Activated CD4-positive, alpha-beta T cell treated with anti-CD3 and anti-CD28 coated beads, Interleukin-2, Interleukin-4, amounts not matched to agents 100 ng/mL and 50 ng/mL, durations not matched to agents 16 hours and 8 hours (primary cell): ENCODE measurements at regions not wholly inside any gene's neighbourhood (a gene's known extent, or its start where the extent isn't known, plus 50 kb on each side); places are given as distances from the start of the nearest gene placed in this dataset.

ENCODE experiments used
- DNase-seq: peaks from one replicate; pipeline ENCODE4 v3.0.0-alpha.2; 2020; ENCODE audit warnings: low spot score

DNA sequence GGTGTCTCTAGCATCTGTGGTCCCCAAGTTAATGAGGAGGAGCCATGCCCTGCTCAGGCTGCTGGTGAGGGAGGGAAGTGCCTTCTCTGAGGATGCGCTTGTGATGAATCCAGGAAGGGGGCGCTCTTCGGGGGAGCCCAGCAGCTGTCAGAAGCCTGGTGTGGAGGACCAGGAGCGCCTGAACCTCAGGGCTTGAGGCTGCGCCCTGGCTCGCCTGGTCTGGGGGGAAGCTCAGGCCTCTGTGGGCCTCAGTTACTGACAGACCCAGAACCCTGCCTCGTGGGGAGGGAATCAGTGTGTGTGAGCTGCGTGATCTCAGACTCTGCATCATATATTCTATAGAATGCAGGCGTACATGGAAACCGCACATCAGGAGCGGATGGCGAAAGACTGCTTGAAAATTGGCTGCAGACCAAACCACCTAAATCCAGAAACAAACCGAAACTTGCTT lies 126.1 kb downstream of the SEC14L1 start:
- no peak for DNase-seq

DNA sequence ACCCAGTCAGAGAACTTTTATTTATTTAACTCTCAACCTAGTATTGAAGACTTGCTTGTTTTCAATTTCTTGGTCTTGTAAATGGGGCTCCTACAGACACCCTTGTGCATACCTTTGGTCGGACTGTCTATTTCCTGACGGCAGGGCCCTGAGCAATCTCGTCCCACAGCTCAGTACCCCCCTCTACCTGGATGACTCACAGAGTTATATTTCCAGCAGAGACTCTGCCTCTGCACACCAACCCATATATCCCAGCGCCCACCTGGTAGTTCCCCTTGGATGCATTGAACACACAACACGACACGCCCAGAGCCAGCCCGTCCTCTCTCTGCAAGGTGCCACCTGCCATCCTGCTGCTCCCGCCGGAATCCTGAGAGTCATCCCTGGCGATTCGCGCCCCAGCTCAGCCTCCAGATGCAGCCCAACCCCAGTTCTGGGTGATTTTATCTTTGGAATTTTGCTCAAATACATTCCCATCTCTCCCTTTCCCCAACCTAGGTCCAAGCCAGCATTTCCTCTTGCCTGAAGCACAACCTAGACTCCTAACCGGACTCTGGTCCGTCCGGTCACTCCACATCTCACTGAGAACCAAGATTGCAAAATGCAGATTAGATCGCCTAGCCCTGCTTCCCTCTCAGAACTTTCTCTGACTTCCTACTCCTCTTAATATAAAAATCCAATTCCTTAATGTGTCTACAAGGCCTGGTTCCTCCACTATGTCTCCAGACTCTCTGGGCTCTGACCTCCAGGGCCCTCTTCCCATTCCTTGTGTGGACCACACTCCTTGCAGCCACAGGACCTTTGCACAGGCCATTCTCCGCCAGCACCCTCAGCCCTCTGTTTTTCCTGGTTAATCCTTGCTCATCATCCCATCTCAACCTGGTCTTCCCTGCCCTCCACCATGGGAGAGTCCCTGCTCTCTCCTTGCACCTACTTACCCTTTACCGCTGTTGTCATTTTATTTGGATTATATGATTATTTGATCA lies 129.2 kb downstream of the SEC14L1 start:
- no peak for DNase-seq

GRCh38 chr17:77271411-77271810 lies 130.6 kb downstream of the SEC14L1 start:
- no peak for DNase-seq

DNA sequence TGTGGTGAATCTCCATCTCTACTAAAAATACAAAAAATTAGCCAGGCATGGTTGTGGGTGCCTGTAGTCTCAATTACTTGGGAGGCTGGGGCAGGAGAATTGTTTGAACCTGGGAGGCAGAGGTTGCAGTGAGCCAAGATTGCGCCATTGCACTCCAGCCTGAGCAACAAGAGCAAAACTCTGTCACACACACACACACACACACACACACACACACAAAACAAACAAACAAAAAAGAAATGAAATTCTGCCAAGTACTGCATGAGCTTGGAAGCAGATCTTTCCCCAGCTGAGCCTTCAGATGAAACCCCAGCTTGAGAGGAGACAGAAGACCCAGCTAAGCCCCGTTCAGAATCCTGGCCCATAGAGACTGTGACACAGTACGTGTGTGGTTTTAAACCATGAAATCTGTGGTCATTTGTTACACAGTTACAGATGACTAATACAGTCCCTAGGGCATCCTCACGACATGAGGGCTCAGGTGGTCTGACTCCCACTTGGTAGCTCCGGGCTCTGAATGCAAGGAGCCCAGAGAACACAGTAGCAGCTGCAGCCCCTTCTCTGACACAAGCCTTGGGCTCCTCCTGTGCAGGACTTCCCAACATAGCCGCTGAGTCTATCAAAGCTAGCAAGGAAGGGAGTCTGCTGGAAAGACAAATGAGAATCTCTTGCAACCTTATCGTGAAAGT lies 132.8 kb downstream of the SEC14L1 start:
- DNase-seq, result no peak

GRCh38 chr17:77274096-77274845 lies 133.5 kb downstream of the SEC14L1 start:
- DNase-seq, result no peak

- no peak for DNase-seq
Observed at GRCh38 chr17:77279448-77280303, 138.9 kb downstream of the SEC14L1 start.

DNA sequence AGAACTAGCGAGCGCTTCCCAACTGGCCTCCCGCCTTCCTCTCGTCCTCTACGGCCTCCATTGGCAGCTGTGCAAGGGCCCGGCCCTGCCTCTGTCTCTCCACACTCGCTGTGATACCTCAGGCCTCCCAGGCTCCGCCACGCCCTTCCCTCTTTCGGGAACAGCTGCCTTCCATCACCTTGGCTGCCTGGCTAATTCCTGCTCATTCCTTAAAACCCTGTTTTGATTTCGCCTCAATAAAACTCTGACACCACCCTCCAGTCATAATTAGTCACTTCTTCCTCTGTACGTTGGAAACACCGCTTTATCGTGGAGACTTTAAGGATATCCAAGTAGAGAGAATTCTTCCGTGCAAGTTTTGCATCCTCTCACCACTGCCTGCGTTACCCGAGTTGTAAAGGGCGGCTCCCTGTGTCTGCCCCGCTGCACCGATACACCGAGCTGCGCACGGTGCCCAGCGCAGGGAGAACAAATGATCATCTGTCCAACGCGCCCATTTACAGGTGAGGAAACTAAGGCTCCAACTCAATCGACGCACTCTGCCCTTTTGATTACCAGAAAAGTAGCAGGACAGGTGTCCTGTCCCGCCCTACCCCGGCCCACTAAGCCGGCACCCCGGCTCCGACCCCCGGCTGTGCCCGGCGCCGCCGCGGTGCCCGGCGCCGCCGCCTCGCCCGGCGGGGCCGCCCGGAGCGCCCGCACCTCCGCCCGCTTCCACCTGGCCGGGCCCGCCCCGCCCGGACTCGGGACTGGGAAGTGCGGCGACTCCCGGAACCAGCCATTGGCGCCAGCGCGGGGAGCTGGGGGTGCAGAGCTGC lies 139.7 kb downstream of the SEC14L1 start:
- DNase-seq, result no peak

- DNase-seq, result peak; percentile 24
Observed at GRCh38 chr17:77281122-77281903, 140.5 kb downstream of the SEC14L1 start.

GRCh38 chr17:77281904-77282367 lies 141.2 kb downstream of the SEC14L1 start:
- DNase-seq, result no peak

- DNase-seq, result peak; percentile 7
Observed at GRCh38 chr17:77282524-77283515, 142.1 kb downstream of the SEC14L1 start.

GRCh38 chr17:77284023-77284617 lies 143.4 kb downstream of the SEC14L1 start:
- DNase-seq, result no peak

GRCh38 chr17:77285594-77286390 lies 145.0 kb downstream of the SEC14L1 start:
- no peak for DNase-seq

DNA sequence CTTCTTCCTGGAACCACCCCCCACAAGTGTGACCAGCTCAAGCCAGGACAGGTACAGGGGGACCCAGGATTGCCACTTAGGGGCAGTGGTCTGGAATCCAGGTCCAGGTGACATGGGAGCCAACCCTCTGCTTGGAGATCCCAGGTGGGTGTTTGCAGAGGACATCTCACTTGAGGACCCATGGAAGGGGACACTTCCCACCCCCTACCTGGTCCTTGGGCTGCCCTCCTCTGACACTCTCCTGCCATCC lies 145.5 kb downstream of the SEC14L1 start:
- DNase-seq, result no peak

- DNase-seq, result no peak
Observed at GRCh38 chr17:77286641-77287431, 146.1 kb downstream of the SEC14L1 start.

- no peak for DNase-seq
Observed at GRCh38 chr17:77287432-77288068, 146.8 kb downstream of the SEC14L1 start.

DNA sequence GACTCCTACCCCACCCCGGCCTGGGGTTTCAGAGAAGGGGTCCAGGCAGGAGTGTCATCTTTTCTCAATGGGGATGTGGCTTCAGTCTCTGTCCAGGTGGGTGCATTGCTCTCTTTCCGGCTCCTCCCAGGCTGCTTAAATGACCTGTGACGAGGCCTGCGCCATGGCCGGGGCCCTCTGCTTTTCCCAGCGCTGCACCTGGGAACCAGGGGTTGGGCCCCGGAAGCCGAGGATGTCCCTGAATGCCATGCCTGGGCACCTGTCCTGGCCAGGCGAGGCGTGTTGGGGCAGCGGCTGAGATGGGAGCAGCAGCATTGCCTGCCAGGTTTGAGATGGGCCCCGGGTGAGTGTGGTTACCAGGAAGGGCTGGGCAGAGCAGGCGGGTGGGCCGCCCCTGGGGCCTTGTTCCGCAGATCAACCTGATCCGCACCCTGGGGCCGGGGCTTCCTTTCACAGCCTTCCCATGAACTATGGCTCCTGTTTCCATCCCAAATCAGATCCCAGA lies 147.4 kb downstream of the SEC14L1 start:
- no peak for DNase-seq
